ENCODE measurements at regions not wholly inside any gene's neighbourhood (a gene's known extent, or its start where the extent isn't known, plus 50 kb on each side); places are given as distances from the start of the nearest gene placed in this dataset.

DNA sequence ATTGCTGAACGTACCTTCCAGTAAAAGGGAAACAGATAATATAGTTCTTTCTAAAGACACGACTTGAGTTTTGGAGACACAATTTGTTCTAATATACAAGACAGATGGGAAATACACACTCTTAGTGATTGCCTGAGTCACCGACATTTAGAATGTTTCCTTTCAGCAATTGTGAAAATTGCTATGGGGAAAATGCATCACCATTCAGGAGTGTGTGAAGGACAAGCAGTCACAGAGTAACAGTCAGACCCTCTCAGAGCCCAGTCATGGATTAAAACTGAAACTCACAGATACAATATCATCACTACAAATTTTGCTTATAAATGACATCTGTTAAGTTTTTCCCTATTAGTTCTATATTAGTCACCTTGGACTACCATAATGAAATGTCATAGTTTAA, 286.1 kb downstream of the SPRY2 start:
- no peak overlapping the region for H3K4me3 ChIP-seq (ENCODE audit: low read depth, low read length)
- H3K36me3 ChIP-seq (ENCODE audit: insufficient read depth, low read length) = no peaks in the 10 kb centered on the region
- no peaks in the 10 kb centered on the region for H3K27me3 ChIP-seq (ENCODE audit: insufficient read depth, low read length)
- H3K79me2 ChIP-seq (ENCODE audit: control insufficient read depth, insufficient read depth, low read length, unreplicated experiment) = no peaks in the 10 kb centered on the region
- no peak overlapping the region for H2AFZ ChIP-seq (ENCODE audit: low read length, unreplicated experiment)
- H3K4me1 ChIP-seq (ENCODE audit: control insufficient read depth, insufficient read depth, low read length, unreplicated experiment) = peaks cover 7% of the 10 kb centered on the region
- no peak overlapping the region for H3K27ac ChIP-seq (ENCODE audit: low read depth, low read length)

DNA sequence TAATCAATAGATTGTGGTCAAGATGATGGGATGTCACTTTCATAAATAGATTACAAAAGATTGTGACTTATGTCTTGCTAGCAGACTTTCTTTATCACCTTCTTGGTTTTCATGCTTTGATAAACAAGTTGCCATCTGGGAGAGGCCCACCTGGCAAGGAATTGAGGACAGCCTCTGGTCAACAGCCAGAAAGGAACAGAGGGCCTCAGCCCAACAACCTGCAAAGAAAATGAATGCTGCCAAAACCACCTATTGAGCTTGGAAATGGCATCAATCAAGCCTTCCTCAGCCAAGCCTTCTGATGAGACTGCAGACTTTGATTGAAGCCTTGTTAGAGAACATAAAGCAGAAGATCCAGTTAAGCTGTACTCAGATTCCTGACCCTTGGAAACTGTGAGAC, 288.6 kb downstream of the SPRY2 start:
- Histone ChIP-seq H2AFZ (ENCODE audit: low read length, unreplicated experiment) (no peak overlapping the region), H3K79me2 (ENCODE audit: control insufficient read depth, insufficient read depth, low read length, unreplicated experiment) (no peaks in the 10 kb centered on the region), H3K27ac (ENCODE audit: low read depth, low read length) (no peak overlapping the region), H3K27me3 (ENCODE audit: insufficient read depth, low read length) (no peaks in the 10 kb centered on the region), H3K36me3 (ENCODE audit: insufficient read depth, low read length) (no peaks in the 10 kb centered on the region), H3K4me3 (ENCODE audit: low read depth, low read length) (no peak overlapping the region), H3K4me1 (ENCODE audit: control insufficient read depth, insufficient read depth, low read length, unreplicated experiment) (peaks cover 30% of the 10 kb centered on the region)

DNA sequence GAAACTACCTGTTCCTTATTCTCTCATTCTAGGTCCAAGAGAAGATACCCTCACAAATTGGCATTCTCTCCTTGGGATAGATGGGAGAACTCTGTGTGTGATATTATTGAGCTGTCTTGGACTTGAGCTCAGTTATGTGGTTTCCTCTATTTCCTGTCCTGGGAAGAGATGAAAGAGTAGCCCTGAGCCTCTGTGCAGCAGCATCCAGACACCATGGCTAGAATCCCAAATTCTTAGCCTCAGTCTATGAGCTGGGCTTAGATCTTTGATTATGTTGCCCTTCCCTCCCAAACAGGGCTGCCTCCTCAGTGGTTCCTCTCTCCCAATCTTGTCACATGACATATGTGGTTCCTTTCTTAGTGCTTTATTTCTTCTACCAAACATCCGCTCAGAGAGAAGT, 290.7 kb downstream of the SPRY2 start:
- Histone ChIP-seq H2AFZ (ENCODE audit: low read length, unreplicated experiment) (peak overlapping the region; percentile 7), H3K27me3 (ENCODE audit: insufficient read depth, low read length) (no peaks in the 10 kb centered on the region), H3K4me1 (ENCODE audit: control insufficient read depth, insufficient read depth, low read length, unreplicated experiment) (peaks cover 32% of the 10 kb centered on the region), H3K36me3 (ENCODE audit: insufficient read depth, low read length) (no peaks in the 10 kb centered on the region), H3K27ac (ENCODE audit: low read depth, low read length) (peak overlapping the region; percentile 2; the same call in 1 of the 2 replicates), H3K4me3 (ENCODE audit: low read depth, low read length) (no peak overlapping the region), H3K79me2 (ENCODE audit: control insufficient read depth, insufficient read depth, low read length, unreplicated experiment) (no peaks in the 10 kb centered on the region)

DNA sequence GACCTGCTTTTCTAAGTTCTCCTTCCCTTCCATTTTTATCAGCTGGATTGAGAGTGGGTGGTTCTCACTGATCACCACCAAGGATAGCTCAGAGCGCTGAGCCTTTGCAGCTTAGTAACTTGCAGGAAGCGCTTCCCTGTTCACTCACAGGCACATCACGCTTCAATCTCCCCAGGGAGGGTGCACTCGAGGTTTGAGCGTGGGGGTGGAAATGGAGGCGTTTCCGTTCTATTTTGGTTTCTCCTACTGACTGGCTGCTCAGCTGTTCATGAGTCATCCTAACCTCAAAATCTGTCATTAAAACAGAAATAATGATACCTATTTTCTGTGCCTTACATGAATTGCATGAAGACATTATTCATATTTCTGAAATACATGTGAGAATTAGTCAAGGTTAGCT, 292.1 kb downstream of the SPRY2 start:
- Histone ChIP-seq H3K79me2 (ENCODE audit: control insufficient read depth, insufficient read depth, low read length, unreplicated experiment) (no peaks in the 10 kb centered on the region), H3K4me1 (ENCODE audit: control insufficient read depth, insufficient read depth, low read length, unreplicated experiment) (peaks cover 32% of the 10 kb centered on the region), H3K27ac (ENCODE audit: low read depth, low read length) (peak overlapping the region; percentile 63), H3K4me3 (ENCODE audit: low read depth, low read length) (peak overlapping the region; percentile 9; the same call in 1 of the 2 replicates), H3K27me3 (ENCODE audit: insufficient read depth, low read length) (no peaks in the 10 kb centered on the region), H3K36me3 (ENCODE audit: insufficient read depth, low read length) (no peaks in the 10 kb centered on the region), H2AFZ (ENCODE audit: low read length, unreplicated experiment) (no peak overlapping the region)

DNA sequence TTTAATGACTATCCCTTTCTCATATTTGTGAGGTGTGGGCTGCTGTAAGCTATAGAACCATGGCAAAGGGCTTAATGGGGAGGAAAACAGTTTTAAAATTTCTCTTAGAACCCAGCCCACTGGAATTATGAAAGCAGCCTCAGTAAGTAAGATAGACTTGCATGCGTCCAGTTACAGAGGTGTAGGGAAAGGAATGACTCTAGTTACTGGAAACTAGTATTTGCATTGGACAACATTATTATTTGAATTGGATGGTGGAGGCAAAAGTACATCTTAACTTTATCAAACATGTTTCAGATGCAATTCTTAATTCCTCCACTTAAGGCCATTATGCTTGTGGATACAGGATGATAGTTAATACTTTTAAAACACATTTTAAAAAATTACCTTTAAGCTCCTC, 292.9 kb downstream of the SPRY2 start:
- Histone ChIP-seq H3K27ac (ENCODE audit: low read depth, low read length) (peak overlapping the region; percentile 49; the same call in 1 of the 2 replicates), H3K36me3 (ENCODE audit: insufficient read depth, low read length) (no peaks in the 10 kb centered on the region), H3K4me1 (ENCODE audit: control insufficient read depth, insufficient read depth, low read length, unreplicated experiment) (peaks cover 32% of the 10 kb centered on the region), H3K79me2 (ENCODE audit: control insufficient read depth, insufficient read depth, low read length, unreplicated experiment) (no peaks in the 10 kb centered on the region), H2AFZ (ENCODE audit: low read length, unreplicated experiment) (no peak overlapping the region), H3K4me3 (ENCODE audit: low read depth, low read length) (no peak overlapping the region), H3K27me3 (ENCODE audit: insufficient read depth, low read length) (no peaks in the 10 kb centered on the region)

DNA sequence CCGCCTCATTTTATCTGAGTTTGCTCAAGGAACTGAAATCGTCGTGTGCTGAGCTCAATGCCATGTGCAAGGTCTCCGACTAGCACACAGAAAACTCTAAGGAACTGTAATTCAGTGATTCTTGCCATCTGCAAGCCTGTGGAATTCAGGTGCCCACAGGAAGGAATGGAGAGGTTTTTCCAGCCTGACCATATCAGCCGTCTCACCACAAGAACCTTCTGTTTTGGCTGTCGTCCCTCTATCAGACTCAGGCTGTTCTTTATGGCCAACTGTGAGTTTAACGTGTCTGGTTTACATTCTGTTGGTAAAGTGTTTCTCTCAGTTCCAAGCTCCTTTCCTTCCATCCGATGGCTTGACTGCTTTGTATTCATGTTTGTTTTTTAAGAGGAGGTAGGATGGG, 293.5 kb downstream of the SPRY2 start:
- H3K79me2 ChIP-seq (ENCODE audit: control insufficient read depth, insufficient read depth, low read length, unreplicated experiment) = no peaks in the 10 kb centered on the region
- no peak overlapping the region for H2AFZ ChIP-seq (ENCODE audit: low read length, unreplicated experiment)
- no peaks in the 10 kb centered on the region for H3K27me3 ChIP-seq (ENCODE audit: insufficient read depth, low read length)
- no peak overlapping the region for H3K4me3 ChIP-seq (ENCODE audit: low read depth, low read length)
- H3K36me3 ChIP-seq (ENCODE audit: insufficient read depth, low read length) = no peaks in the 10 kb centered on the region
- H3K4me1 ChIP-seq (ENCODE audit: control insufficient read depth, insufficient read depth, low read length, unreplicated experiment) = peaks cover 32% of the 10 kb centered on the region
- H3K27ac ChIP-seq (ENCODE audit: low read depth, low read length) = no peak overlapping the region

DNA sequence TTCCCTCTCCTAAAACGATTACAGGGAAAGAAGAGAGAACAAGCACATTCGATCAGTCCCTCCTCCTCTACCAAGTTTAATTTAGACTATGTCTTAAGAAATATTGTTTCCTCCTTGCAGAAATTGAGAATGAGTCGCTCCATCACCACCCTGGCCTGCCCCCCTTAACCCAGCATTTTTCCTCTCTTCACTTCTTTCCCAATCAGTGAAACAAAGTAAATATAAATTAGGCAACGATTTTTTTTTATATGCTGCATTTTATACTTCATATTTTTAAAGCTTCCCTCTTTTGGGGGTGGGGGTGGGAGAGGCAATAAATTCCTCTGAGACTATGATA, 300.0 kb downstream of the SPRY2 start:
- no peaks in the 10 kb centered on the region for H3K36me3 ChIP-seq (ENCODE audit: insufficient read depth, low read length)
- no peak overlapping the region for H2AFZ ChIP-seq (ENCODE audit: low read length, unreplicated experiment)
- no peak overlapping the region for H3K4me3 ChIP-seq (ENCODE audit: low read depth, low read length)
- H3K4me1 ChIP-seq (ENCODE audit: control insufficient read depth, insufficient read depth, low read length, unreplicated experiment) = peaks cover 49% of the 10 kb centered on the region
- no peaks in the 10 kb centered on the region for H3K27me3 ChIP-seq (ENCODE audit: insufficient read depth, low read length)
- H3K79me2 ChIP-seq (ENCODE audit: control insufficient read depth, insufficient read depth, low read length, unreplicated experiment) = no peaks in the 10 kb centered on the region
- peak overlapping the region; percentile 82 for H3K27ac ChIP-seq (ENCODE audit: low read depth, low read length)

DNA sequence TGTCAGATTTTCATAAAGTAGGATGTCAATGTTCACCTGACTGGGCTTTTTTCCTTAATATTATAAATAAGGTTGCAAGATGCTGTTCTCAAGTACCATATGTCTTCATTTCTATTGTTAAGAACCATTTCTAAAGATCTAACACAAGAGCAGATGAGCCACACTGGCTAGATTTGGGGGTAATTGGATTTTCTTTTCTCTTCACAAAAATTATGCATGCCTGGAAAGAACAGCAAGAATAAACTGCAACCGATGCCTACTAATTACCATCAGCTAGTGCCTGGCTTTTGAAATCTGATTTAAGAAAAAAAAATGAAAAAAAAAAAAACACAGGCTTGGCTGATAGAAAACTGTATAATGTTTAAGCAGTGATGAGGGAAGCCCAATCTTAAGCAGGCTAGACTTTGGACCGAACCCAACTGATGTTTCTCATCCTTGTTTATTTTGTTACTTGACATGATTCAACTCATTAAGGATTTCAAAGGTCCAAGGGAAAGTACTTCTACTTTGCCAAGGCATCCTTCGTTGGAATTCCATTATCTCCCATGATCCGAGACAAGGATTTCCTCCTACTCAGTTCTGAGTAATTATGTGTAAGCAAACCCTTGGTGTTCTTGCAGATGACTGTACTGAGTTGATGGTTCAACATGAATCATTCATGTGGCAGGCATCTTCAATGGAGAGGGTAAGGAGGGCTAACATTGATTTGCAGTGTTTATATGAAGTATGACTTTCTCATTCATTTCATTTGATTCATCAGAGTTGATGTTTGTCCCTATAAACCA, 300.5 kb downstream of the SPRY2 start:
- Histone ChIP-seq H3K4me1 (ENCODE audit: control insufficient read depth, insufficient read depth, low read length, unreplicated experiment) (peaks cover 49% of the 10 kb centered on the region), H3K27ac (ENCODE audit: low read depth, low read length) (peak overlapping the region; percentile 82), H3K79me2 (ENCODE audit: control insufficient read depth, insufficient read depth, low read length, unreplicated experiment) (no peaks in the 10 kb centered on the region), H2AFZ (ENCODE audit: low read length, unreplicated experiment) (no peak overlapping the region), H3K4me3 (ENCODE audit: low read depth, low read length) (0 out of 2 replicates have a peak overlapping the region, but pooled peaks have one; percentile 4), H3K36me3 (ENCODE audit: insufficient read depth, low read length) (no peaks in the 10 kb centered on the region), H3K27me3 (ENCODE audit: insufficient read depth, low read length) (no peaks in the 10 kb centered on the region)

DNA sequence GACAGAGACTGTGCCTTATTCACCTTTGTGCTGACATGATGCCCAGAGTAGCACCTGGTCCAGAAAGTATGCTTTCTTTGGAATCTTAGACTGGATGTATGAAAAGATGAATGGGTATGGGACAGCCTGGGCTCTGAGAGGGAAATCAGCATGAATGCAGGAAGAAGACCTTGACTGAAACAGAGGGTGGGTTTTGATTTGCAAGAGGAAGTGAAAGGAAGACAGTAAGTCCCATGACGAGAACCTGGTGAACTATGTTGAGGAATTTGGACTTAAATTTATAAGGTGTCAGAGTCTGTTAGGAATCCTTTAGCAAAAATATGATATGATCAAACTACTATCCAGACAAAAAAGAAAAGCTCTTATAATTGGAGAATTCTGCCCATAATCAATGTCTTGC, 301.9 kb downstream of the SPRY2 start:
- no peak overlapping the region for H3K4me3 ChIP-seq (ENCODE audit: low read depth, low read length)
- H3K36me3 ChIP-seq (ENCODE audit: insufficient read depth, low read length) = no peaks in the 10 kb centered on the region
- H3K79me2 ChIP-seq (ENCODE audit: control insufficient read depth, insufficient read depth, low read length, unreplicated experiment) = no peaks in the 10 kb centered on the region
- H3K4me1 ChIP-seq (ENCODE audit: control insufficient read depth, insufficient read depth, low read length, unreplicated experiment) = peaks cover 49% of the 10 kb centered on the region
- no peak overlapping the region for H2AFZ ChIP-seq (ENCODE audit: low read length, unreplicated experiment)
- peak overlapping the region; percentile 82 for H3K27ac ChIP-seq (ENCODE audit: low read depth, low read length)
- no peaks in the 10 kb centered on the region for H3K27me3 ChIP-seq (ENCODE audit: insufficient read depth, low read length)

DNA sequence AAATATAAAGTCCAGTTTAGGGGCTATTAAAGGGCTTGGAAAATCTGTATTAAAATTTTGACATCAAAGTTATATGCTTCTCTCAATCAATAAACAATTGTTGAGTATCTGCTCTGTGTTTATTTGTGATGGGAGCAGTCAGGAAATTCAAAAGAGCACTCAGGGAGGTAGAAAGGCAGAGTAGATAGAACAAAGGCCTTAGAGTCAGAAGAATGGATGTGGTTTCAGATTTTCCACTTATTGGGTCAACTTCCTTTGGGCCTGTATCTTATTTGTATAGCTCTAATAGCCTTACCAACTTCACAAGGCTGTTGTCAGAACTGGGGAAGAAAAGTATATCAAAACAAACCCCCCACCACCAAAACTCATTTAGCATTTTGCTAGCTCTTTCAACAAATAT, 302.6 kb downstream of the SPRY2 start:
- H3K27ac ChIP-seq (ENCODE audit: low read depth, low read length) = peak overlapping the region; percentile 73
- H3K4me3 ChIP-seq (ENCODE audit: low read depth, low read length) = no peak overlapping the region
- H3K79me2 ChIP-seq (ENCODE audit: control insufficient read depth, insufficient read depth, low read length, unreplicated experiment) = no peaks in the 10 kb centered on the region
- no peaks in the 10 kb centered on the region for H3K27me3 ChIP-seq (ENCODE audit: insufficient read depth, low read length)
- H3K36me3 ChIP-seq (ENCODE audit: insufficient read depth, low read length) = no peaks in the 10 kb centered on the region
- no peak overlapping the region for H2AFZ ChIP-seq (ENCODE audit: low read length, unreplicated experiment)
- peaks cover 49% of the 10 kb centered on the region for H3K4me1 ChIP-seq (ENCODE audit: control insufficient read depth, insufficient read depth, low read length, unreplicated experiment)

DNA sequence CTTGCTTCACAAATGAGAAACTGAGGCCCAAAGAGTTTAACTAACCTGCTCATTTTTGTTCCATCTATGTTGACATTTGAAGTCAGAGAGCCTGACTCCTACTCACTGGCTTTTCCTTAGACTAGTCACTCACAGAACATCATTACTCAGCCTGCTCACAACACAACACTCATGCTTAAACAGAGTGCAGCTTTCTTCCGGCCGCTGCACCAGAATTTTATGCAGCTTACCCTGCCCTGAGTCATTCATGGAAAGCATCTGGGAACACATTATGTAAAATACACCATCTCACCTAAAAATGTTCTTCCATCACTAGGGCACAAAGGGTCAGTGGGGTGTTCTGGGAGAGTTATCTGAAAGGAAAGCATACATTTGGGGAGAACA, 303.4 kb downstream of the SPRY2 start:
- Histone ChIP-seq H3K36me3 (ENCODE audit: insufficient read depth, low read length) (no peaks in the 10 kb centered on the region), H3K27me3 (ENCODE audit: insufficient read depth, low read length) (no peaks in the 10 kb centered on the region), H3K79me2 (ENCODE audit: control insufficient read depth, insufficient read depth, low read length, unreplicated experiment) (no peaks in the 10 kb centered on the region), H2AFZ (ENCODE audit: low read length, unreplicated experiment) (no peak overlapping the region), H3K4me3 (ENCODE audit: low read depth, low read length) (no peak overlapping the region), H3K4me1 (ENCODE audit: control insufficient read depth, insufficient read depth, low read length, unreplicated experiment) (peaks cover 49% of the 10 kb centered on the region), H3K27ac (ENCODE audit: low read depth, low read length) (peak overlapping the region; percentile 73)
